ENCODE measurements at regions not wholly inside any gene's neighbourhood (a gene's known extent, or its start where the extent isn't known, plus 50 kb on each side); places are given as distances from the start of the nearest gene placed in this dataset.

DNA sequence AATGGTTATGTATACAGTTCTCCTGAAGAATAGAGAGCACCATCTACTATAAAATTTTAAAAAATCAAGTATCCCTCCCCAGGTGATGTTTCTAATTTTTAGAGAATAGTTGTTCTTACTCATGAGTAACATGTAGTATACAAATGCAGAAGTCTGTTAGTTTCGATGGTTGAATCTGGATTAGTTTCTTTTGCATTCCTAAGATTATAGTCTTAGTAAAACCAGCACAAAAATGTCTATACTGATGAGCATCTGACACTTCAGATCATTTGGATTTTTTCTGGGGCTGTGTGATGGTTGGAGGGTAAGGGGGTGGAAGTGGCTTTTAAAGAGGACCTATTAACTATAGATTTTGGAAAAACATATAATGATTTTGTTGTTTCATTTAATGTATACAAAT is 167.3 kb upstream of the SGO1 start:
- Histone ChIP-seq H4K8ac (replicated peaks; ENCODE audit: insufficient read length, low read depth, low read length) (no peak overlapping the region), H2AFZ (ENCODE audit: low read length) (no peak overlapping the region), H3K23me2 (ENCODE audit: insufficient read length, low read depth, low read length, poor library complexity, severe bottlenecking) (no peaks in the 10 kb centered on the region), H3K4me1 (ENCODE audit: insufficient read depth, low read length) (no peaks in the 10 kb centered on the region; the same call in 1 of the 2 replicates), H4K20me1 (ENCODE audit: control insufficient read depth, insufficient read depth, insufficient read length) (no peaks in the 10 kb centered on the region), H3K79me2 (ENCODE audit: insufficient read depth, low read length) (no peaks in the 10 kb centered on the region), H3K9me3 (ENCODE audit: control insufficient read depth, low read depth, low read length) (no peaks in the 10 kb centered on the region), H2BK12ac (ENCODE audit: insufficient read length, low read depth, low read length) (no peak overlapping the region), H4K5ac (ENCODE audit: insufficient read length, low read depth, low read length) (no peak overlapping the region), H3K14ac (ENCODE audit: insufficient read depth, low read length) (no peak overlapping the region), H3K23ac (ENCODE audit: insufficient read length, low read depth, low read length) (no peak overlapping the region), H2BK15ac (ENCODE audit: low read depth, low read length) (no peak overlapping the region), H3K79me1 (ENCODE audit: insufficient read depth, low read depth, low read length, poor library complexity, severe bottlenecking) (no peaks in the 10 kb centered on the region), H2AK5ac (ENCODE audit: insufficient read length, low read length) (no peak overlapping the region), H3K27ac (ENCODE audit: insufficient read length, low read depth, low read length) (no peak overlapping the region), H2BK20ac (ENCODE audit: low read depth, low read length, poor library complexity, severe bottlenecking) (no peak overlapping the region), H3K18ac (ENCODE audit: insufficient read length, low read depth, low read length) (no peak overlapping the region), H3K9ac (ENCODE audit: extremely low read depth, insufficient read length, low read length) (no peak overlapping the region), H3K4ac (ENCODE audit: low read depth, low read length) (no peak overlapping the region), H3K56ac (ENCODE audit: insufficient read length, low read depth, low read length) (no peak overlapping the region), H4K91ac (ENCODE audit: insufficient read length, low read depth, low read length) (no peak overlapping the region), H2BK5ac (ENCODE audit: insufficient read length, low read length) (no peak overlapping the region), H3T11ph (ENCODE audit: low read length) (no peak overlapping the region), H3K4me2 (ENCODE audit: insufficient read depth, insufficient read length, low read length) (no peak overlapping the region), H2BK120ac (ENCODE audit: low read depth, low read length, poor library complexity, severe bottlenecking) (no peak overlapping the region), H3K27me3 (ENCODE audit: insufficient read depth, low read length) (no peaks in the 10 kb centered on the region)
- peaks cover under 1% of the 10 kb centered on the region; the same call in 1 of the 2 replicates for H3K27me3 Mint-ChIP-seq (ENCODE audit: low read depth)
- H3K36me3 Mint-ChIP-seq (ENCODE audit: insufficient read depth in 1 of 3, low read depth in 3 of 3): peaks cover 0 to 3% (median under 1%) of the 10 kb centered on the region in 3 experiments; a peak in 2 of 7 replicates
- H3K4me1 Mint-ChIP-seq: peaks cover 9 to 10% of the 10 kb centered on the region in 2 experiments
- peaks cover 1 to 3% of the 10 kb centered on the region in 2 experiments; a peak in 2 of 5 replicates for H3K9me3 Mint-ChIP-seq
- WGBS (ENCODE audit: extremely low coverage, insufficient read length, low lambda C conversion rate): no CpG with 5 or more reads among the region's 1 CpG
- no peak for DNase-seq
- no peak overlapping the region for H3K4me3 Mint-ChIP-seq
- TF ChIP-seq, protein P1, sequence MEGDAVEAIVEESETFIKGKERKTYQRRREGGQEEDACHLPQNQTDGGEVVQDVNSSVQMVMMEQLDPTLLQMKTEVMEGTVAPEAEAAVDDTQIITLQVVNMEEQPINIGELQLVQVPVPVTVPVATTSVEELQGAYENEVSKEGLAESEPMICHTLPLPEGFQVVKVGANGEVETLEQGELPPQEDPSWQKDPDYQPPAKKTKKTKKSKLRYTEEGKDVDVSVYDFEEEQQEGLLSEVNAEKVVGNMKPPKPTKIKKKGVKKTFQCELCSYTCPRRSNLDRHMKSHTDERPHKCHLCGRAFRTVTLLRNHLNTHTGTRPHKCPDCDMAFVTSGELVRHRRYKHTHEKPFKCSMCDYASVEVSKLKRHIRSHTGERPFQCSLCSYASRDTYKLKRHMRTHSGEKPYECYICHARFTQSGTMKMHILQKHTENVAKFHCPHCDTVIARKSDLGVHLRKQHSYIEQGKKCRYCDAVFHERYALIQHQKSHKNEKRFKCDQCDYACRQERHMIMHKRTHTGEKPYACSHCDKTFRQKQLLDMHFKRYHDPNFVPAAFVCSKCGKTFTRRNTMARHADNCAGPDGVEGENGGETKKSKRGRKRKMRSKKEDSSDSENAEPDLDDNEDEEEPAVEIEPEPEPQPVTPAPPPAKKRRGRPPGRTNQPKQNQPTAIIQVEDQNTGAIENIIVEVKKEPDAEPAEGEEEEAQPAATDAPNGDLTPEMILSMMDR (conservative IDR thresholded peaks at IDR 0.05): no peak
- no peak overlapping the region for H3K27ac Mint-ChIP-seq

All from H9 (cell line).